Stimulated activated naive CD4-positive, alpha-beta T cell treated with Interleukin-2 at 50 U/mL for 16 hours (primary cell): ENCODE measurements at regions not wholly inside any gene's neighbourhood (a gene's known extent, or its start where the extent isn't known, plus 50 kb on each side); places are given as distances from the start of the nearest gene placed in this dataset.
"Not testable (repeated sequence)": the region's sequence is repeated elsewhere in the genome, so short reads cannot be mapped to it uniquely, and the experiment has no call there.

ENCODE experiments used
- DNase-seq: peaks from one replicate; lab custom pipeline; 2025; lab: John Stamatoyannopoulos, UW

- no peak for DNase-seq
Measured at GRCh38 chr3:102909904-102910303, 475.1 kb downstream of the ZPLD1 start.

GRCh38 chr3:102916532-102916931 is 481.7 kb downstream of the ZPLD1 start:
- no peak for DNase-seq

- DNase-seq: no peak
Measured at GRCh38 chr3:102926618-102927017, 491.8 kb downstream of the ZPLD1 start.

- no peak for DNase-seq
Measured at GRCh38 chr3:102933377-102933776, 498.6 kb downstream of the ZPLD1 start.

GRCh38 chr3:102936511-102937045 is 501.8 kb downstream of the ZPLD1 start:
- no peak for DNase-seq

- no peak for DNase-seq
Measured at GRCh38 chr3:102941786-102942185, 507.0 kb downstream of the ZPLD1 start.

- DNase-seq: not testable (repeated sequence)
Measured at GRCh38 chr3:102946445-102946844, 511.6 kb downstream of the ZPLD1 start.

- DNase-seq: no peak
Measured at GRCh38 chr3:102972350-102972749, 537.5 kb downstream of the ZPLD1 start.

GRCh38 chr3:102974333-102974732 is 539.5 kb downstream of the ZPLD1 start:
- DNase-seq: no peak

- no peak for DNase-seq
Measured at GRCh38 chr3:102979191-102979590, 544.4 kb downstream of the ZPLD1 start.

GRCh38 chr3:102979682-102980354 is 545.0 kb downstream of the ZPLD1 start:
- DNase-seq: no peak

- DNase-seq: no peak
Measured at GRCh38 chr3:102980355-102980696, 545.5 kb downstream of the ZPLD1 start.

- no peak for DNase-seq
Measured at GRCh38 chr3:103002425-103003176, 567.8 kb downstream of the ZPLD1 start.

- no peak for DNase-seq
Measured at GRCh38 chr3:103006526-103007183, 571.8 kb downstream of the ZPLD1 start.

GRCh38 chr3:103009609-103010008 is 574.8 kb downstream of the ZPLD1 start:
- no peak for DNase-seq

- no peak for DNase-seq
Measured at GRCh38 chr3:103025880-103026279, 591.1 kb downstream of the ZPLD1 start.

- no peak for DNase-seq
Measured at GRCh38 chr3:103033841-103034240, 599.0 kb downstream of the ZPLD1 start.

- DNase-seq: no peak
Measured at GRCh38 chr3:103047640-103048039, 612.8 kb downstream of the ZPLD1 start.

GRCh38 chr3:103048068-103048722 is 613.4 kb downstream of the ZPLD1 start:
- no peak for DNase-seq

GRCh38 chr3:103052236-103052830 is 617.5 kb downstream of the ZPLD1 start:
- DNase-seq: no peak

GRCh38 chr3:103055021-103055520 is 620.3 kb downstream of the ZPLD1 start:
- DNase-seq: no peak

- DNase-seq: no peak
Measured at GRCh38 chr3:103056542-103056941, 621.7 kb downstream of the ZPLD1 start.
